COLO668 (cell line): ENCODE measurements at regions not wholly inside any gene's neighbourhood (a gene's known extent, or its start where the extent isn't known, plus 50 kb on each side); places are given as distances from the start of the nearest gene placed in this dataset.

Source experiments
- DNase-seq: peaks from one replicate; lab custom pipeline; 2025; ENCODE audit not compliant: unreplicated experiment; lab: John Stamatoyannopoulos, UW

DNA sequence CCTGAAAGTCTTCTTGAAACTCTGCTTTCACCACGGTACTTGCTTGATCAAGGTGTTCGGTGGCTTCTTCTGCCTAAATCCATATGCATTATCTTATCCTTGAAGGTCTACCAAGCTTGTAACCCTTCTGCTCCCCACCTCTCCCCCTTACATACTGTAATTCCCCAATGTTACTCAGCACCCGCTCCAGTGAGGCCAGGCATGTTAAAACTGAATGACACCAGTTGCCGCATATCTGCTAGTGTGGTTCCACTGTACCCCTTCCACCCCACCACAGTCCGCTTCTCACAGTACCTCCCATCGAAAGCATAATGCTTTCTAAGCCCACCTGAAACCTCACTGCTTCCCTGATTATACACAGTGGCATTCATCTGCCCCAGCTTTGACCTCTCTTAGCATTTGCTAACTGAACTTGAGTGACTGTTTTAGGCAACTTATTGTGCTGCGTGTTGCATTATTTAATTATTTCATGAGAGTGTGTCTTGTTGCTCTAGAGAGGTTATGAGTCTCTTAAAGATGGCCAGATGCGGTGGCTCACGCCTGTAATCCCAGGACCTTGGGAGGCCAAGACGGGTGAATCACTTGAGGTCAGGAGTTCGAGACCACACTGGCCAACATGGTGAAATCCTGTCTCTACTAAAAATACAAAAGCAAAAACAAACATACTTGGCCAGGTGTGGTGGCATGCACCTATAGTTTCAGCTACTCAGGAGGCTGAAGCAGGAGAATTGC lies 87.6 kb upstream of the MBNL2 start:
- no peak for DNase-seq

DNA sequence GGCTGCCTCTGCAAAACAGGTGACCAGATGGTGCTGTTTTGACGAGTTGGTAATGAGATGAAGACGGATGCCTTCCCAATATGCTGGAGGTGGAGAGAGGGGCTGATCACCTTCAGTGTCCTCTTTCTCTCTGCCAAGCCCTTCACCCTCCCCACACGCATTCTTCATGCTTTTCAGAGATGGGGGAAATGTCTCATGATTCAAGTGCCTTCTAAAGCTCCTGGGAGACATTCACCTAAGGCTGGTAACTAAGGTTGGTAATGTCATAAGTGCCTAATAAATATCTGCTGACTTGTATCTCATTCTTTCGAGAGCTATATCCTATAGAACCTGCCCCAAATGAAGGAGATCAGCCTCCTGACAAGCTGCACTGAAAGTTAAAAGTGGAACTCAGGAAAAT lies 86.2 kb upstream of the MBNL2 start:
- no peak for DNase-seq

DNA sequence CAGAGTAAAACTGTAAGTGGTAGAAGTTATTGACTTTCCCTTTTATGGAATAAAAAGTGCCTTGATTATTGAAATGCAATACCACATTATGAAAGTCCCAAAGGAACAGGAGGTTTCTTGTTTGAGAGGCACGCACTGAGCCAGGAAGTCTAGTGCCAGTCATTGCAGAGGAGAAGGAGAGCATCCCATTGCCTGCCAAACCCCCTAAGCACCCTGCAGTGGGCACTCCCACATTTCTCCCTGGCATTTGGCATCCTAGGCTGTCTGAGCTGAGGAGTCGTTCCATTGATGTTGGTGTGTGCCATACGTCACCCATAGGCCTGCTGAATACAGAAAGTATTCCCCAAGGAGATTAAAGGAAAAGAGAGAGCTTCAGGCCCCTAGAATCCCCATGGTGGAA lies 85.7 kb upstream of the MBNL2 start:
- DNase-seq, result no peak

DNA sequence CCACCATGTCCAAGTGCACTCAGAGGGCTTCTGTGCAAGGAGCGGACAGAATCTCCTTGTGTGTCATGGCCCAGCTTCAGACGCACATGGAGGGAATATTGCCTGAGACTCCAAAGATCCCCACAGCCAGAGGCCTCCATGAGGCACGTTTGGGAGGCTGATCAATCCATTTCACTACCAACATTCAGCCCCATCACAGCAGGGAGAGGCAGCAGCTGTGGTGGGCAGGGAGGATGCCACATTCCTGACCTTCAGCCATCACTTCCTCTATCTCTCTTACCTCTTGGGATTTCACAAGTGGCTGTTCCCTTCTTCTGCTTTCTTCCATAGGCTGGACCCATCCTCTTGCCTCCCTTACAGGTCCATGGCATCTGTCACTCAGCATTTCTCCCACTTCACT lies 82.4 kb upstream of the MBNL2 start:
- no peak for DNase-seq

DNA sequence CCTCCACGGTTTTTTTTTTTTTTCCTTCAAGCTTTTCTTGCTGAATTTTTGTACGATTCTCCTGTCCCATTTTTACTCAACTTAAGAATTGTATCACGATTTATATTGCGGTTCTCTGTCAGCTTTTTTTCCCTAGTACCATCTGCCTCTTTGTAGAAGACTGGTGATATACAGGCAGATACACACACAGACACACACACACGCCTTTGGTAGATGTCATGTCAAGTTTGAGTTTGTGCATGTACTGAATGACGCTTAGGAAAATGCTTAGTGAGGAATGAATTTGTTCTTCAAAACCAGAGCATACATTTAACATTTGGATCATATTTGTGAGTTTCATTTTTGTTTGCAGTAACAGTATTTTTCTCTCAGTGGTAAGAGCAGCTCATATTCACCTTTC lies 82.0 kb upstream of the MBNL2 start:
- DNase-seq, result no peak

DNA sequence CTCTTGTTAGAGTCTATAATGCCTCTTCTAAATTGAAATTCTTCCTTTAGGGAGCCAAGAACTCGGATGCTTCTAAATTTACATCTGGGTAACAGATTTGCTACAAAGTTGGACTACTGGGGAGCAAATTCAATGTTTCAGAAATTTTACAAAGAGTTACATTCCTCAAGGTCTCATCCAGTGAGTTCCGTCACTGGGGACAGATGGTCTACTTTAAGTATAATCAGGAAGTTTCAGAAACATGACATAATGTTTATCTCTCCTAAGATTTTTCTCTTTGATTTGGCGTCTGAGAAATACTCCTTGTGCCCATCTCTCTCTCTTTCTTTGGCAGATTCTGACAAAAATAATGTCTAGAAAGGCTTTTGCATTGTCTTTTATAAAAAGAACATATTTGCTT lies 81.5 kb upstream of the MBNL2 start:
- no peak for DNase-seq

DNA sequence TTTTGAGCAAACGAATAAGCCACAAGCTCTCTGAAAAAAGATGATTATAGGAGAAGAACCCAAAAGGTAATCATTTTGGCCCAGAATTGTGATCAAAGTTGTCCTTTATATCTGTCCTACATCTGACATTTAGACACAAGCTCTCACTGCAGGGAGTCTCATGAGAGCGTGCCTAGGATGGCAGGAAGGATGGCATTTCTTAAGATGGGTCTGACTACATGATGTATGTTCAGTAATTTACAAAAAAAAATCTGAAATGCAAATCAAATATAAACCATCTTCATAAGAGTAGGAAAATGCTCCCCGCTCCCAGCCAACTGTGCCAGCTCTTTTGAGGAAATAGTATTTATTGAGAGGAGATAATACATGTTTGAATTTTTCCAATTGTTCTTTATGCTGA lies 81.0 kb upstream of the MBNL2 start:
- no peak for DNase-seq

DNA sequence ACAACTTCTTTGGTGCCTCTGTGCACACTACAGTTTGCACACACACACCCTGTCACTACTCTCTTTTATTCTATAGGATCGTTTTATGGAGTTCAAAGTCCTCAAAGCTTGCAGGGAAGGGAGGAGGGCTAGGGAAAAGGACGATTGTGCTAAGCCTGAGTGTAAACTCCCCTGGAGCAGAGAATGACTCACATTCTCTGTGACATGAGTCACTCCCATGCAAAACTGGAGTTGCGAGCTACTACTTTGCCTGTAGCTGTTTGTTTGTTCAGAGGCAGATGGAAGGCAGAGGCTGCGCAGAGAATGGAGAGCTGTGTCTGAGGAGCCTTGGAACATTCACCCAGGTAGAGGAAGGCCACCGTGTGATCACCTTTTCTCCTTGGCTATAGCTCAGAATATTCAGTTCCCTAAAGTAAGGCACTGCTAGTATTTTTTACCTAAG lies 80.5 kb upstream of the MBNL2 start:
- DNase-seq, result peak; percentile 93

DNA sequence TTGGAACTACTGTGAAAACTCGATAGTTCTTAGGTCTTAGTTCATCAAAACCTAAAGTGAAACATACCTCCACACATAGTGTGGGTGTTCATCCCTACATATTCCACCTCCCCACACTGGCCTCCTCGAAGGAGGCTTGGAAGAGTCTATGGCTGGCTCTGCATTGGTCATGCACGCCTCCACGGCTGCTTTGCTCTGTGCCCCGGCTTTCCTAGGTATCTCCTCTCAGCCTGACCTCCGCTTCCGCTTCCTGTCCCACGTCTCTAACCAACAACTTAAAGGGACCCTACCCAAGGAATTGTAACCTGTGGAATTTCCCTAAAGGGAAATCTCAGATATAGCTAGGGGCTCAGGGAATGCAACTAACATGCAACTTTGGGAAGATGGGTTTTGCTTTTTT lies 79.7 kb upstream of the MBNL2 start:
- peak; percentile 87 for DNase-seq

DNA sequence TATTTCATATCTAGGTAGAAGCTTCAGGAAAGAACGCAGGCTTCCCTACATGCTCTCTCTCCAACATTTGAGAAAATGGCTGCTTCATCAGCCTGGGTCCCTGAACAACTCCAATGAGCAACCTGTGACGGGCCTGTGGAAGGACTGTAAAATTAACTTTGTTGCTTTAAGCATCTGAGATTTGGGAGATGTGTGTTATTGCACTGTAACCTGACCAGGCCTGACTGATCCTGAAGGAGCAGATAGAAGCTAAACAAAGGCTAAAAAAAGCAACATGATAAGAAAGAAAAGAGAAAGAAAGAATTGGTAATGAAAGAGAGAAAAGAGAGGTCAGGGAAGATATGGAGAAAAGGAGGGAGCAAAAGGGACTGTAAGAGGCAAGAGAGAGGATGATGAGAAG lies 77.1 kb upstream of the MBNL2 start:
- DNase-seq, result no peak

DNA sequence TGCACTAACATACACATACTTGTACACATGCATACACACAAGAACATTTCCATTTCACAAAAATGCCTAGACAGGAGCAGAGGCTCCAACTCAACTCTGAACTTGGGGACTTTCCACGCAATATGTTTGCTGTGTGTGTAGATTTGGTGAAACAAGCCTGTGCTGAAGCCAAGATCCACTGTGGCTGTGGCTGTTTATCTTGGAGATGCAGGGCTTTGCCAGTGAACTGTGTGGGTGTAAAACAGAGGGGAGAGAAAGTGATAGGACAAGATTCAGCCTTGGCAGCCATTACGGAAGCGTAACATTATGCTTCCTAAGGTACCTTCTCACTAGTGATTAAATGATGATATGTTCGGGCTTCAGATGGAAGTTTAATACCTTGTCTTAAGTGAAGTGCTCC lies 73.2 kb upstream of the MBNL2 start:
- DNase-seq, result no peak

DNA sequence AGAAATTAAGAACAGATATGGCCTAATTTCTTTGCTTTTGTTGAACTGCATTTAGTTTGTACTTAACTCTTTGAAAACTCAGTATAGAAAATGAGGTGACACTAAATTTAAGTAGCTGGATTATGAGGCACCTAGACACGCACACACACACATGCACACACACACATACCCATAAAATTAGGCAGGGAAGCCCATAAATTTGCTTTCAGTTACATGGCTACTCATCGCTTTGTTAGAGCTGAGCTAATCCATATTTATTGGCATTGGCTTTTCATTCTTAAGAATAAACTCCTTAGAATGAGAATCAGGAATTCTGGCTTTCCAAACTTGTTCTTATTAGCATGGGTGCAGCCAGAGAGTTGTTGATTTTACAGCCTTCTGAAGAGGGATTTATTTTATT lies 61.7 kb upstream of the MBNL2 start:
- DNase-seq, result no peak

DNA sequence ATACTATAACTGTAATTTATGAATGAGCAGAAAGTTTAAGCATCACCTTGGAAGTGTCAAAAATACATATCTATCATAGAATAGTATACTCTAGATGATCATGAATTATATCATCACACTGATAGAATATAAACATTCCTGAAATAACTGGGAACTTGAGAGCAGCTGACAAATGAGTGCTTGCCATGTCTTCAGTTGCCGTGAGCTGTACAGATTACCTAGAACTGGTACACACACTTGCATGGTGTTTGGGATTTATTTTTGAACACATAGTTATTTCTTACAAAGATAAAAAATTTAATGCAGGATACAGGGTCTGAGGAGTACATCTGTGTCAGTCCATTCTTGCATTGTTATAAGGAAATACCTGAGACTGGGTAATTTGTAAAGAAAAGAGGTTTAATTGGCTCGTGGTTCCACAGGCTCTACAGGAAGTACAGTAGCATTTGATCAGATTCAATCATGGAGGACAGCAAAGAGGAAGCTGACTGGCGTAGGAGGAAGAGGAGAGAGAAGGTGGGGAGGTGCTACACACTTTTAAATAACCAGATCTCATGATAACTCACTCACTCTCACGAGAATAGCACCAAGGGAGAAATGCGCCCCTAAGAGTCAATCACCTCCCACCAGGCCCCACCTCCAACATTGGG lies 60.4 kb upstream of the MBNL2 start:
- DNase-seq, result no peak

DNA sequence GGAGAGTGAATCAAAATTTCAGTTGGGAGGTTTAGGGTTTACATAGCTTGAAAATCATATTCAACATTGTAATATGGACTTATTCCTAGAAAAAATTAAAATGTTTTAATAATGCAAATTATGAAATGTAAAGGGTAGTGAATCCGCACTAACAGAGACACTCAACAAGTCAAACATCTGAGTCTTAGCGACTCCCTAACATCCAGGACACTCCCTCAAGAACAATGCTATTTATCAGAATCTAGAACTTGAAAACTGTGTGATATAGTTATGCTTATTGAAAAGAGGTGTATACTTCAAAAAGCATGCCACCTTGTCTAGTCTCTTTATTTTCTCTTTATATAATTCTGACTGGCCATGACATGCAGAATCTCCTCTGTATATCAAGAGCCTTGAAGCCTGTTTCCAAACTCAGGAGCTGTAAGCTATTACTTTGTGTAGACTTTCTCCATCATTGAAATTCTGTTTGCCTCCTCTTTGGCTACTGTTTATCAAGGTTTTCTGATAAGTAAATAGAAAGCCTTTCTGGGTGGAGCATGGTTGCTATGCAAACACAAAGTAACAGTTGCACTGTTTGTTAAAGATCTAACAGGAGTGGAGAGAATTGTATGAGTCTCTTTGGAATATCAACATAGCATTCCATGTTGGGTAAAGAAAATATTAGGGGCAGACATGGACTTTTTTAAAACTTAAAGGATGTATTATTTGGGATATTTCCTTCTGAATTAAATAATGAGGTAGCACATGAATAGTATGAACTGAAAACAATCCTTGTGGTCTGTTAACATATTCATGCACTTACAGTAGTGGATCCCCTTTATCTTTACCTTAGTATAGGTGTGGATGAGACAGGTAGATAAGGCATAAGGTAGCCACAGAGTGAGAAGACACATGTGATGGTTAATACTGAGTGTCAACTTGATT lies 56.4 kb upstream of the MBNL2 start:
- peak; percentile 56 for DNase-seq

DNA sequence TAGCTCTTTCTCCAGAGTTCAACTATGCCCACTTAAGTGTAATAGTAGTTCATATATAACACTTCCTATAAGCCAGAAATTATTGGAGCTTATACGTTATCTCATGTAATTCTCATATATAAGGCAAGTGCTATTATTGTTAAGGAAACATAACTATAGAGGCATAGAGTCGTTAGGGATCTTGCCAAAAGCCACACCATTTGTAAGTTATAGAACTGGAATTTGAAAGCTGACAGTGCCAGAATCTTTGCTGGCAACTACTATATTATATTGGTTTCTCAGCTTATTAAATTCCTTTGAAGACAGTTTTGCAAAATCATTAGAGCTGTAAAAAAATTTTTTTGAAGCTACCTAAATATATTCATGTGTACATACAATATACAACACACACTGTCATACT lies 51.0 kb upstream of the MBNL2 start:
- DNase-seq, result no peak
